Stimulated activated naive CD8-positive, alpha-beta T cell treated with anti-CD3 and anti-CD28 coated beads, Interleukin-15, Interleukin-2, amounts not matched to agents 100 ng/mL and 50 ng/mL, for 24 hours (primary cell): ENCODE measurements at regions not wholly inside any gene's neighbourhood (a gene's known extent, or its start where the extent isn't known, plus 50 kb on each side); places are given as distances from the start of the nearest gene placed in this dataset.

Source experiments
- H3K27ac Mint-ChIP-seq: one replicate; pipeline ENCODE4 v1.8.0; 2021; ENCODE audit warnings: mild to moderate bottlenecking, mixed read lengths
- H3K27me3 Mint-ChIP-seq: one replicate; pipeline ENCODE4 v1.8.0; 2021; ENCODE audit warnings: mixed read lengths
- H3K36me3 Mint-ChIP-seq: one replicate; pipeline ENCODE4 v1.8.0; 2021; ENCODE audit warnings: low read depth, mixed read lengths
- H3K4me1 Mint-ChIP-seq: one replicate; pipeline ENCODE4 v1.8.0; 2021; ENCODE audit warnings: low read depth, mixed read lengths
- H3K4me3 Mint-ChIP-seq: one replicate; pipeline ENCODE4 v1.8.0; 2021; ENCODE audit warnings: mild to moderate bottlenecking, mixed read lengths
- H3K9me3 Mint-ChIP-seq: one replicate; pipeline ENCODE4 v1.8.0; 2021; ENCODE audit warnings: mixed read lengths

DNA sequence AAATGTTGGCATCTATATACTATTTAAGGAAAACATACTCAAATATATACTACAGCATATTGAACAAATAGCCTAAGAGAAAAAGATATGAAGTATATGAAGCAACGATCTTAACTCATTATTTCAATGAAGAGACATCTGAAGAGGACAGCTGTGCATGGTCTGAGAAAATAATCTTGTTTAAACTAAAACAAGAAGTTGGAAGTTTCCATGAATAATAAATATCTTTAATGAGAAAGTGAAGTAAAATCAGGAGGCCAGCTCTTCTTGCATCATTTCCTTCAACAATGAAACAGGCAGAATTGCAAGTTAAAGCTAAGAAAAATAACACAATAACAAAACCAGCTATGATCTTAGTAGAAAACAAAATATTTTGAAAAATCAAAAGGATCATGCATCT lies 1265.4 kb upstream of the MAP3K7 start:
- H3K4me1 Mint-ChIP-seq = no peaks in the 10 kb centered on the region
- no peak overlapping the region for H3K27ac Mint-ChIP-seq
- no peaks in the 10 kb centered on the region for H3K27me3 Mint-ChIP-seq
- H3K4me3 Mint-ChIP-seq = no peak overlapping the region
- H3K36me3 Mint-ChIP-seq = no peaks in the 10 kb centered on the region
- peaks cover 16% of the 10 kb centered on the region for H3K9me3 Mint-ChIP-seq

- Mint-ChIP-seq H3K27me3 (no peaks in the 10 kb centered on the region), H3K27ac (no peak overlapping the region), H3K4me1 (no peaks in the 10 kb centered on the region), H3K9me3 (no peaks in the 10 kb centered on the region), H3K36me3 (no peaks in the 10 kb centered on the region), H3K4me3 (no peak overlapping the region)
Measured at GRCh38 chr6:91834813-91835212, 1247.9 kb upstream of the MAP3K7 start.

DNA sequence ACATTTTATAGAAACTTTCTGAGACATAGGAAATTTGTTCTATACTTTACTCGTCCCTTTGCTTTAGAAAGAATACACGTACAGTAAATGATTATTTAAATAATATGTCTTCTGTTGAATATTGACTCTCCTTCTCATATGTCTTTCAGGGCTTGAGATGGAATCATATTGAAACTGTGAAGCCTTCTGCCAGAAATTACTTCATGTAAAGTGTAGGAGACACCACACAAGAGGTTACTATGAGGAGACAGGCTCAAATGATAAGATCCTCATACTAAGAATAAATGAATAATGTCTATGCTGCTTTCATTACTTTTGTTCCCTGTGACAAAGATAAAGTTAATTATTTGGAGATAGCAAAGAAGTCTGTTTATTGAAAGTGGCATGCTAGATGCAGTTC lies 1240.3 kb upstream of the MAP3K7 start:
- H3K36me3 Mint-ChIP-seq = no peaks in the 10 kb centered on the region
- H3K9me3 Mint-ChIP-seq = no peaks in the 10 kb centered on the region
- H3K27ac Mint-ChIP-seq = no peak overlapping the region
- no peaks in the 10 kb centered on the region for H3K27me3 Mint-ChIP-seq
- H3K4me1 Mint-ChIP-seq = no peaks in the 10 kb centered on the region
- no peak overlapping the region for H3K4me3 Mint-ChIP-seq

DNA sequence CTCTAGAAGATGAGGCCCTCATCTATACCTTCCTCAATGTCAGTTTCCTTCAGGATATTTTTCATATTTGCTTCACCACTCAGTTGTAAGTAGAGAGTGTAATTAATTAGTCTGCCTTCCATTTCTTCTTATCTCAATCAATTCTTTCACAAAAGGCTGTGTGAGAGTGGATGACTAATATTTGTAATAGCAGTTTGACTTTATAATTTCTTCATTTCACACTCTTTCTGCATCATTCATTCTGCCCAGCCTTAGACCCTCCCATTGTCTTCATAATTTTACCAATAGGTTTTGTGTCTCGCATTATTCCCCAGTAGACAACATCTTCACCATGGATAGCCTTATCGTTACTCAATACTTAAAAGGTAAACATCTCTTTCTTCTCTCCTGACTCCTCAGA lies 1239.3 kb upstream of the MAP3K7 start:
- Mint-ChIP-seq H3K27ac (no peak overlapping the region), H3K4me1 (no peaks in the 10 kb centered on the region), H3K9me3 (no peaks in the 10 kb centered on the region), H3K27me3 (no peaks in the 10 kb centered on the region), H3K36me3 (no peaks in the 10 kb centered on the region), H3K4me3 (no peak overlapping the region)

DNA sequence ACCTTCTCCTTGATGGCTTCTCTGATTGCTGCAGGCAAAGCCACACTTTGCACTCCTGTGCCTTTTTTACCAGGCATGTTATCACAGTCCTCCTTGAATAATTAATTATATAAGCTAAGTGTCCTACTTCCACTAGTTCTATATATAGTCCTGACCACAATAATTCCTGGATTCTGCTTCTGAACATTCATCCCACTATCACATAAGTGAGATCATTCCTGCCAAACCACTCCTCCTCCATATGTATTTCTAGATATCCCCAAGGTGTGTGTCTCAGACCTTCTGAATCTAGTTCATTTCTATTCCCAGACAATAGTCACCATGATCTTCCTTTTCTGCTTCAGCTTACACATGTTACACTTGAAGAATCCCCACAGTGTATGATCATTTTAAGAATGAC lies 1237.5 kb upstream of the MAP3K7 start:
- Mint-ChIP-seq H3K27ac (no peak overlapping the region), H3K4me1 (no peaks in the 10 kb centered on the region), H3K4me3 (no peak overlapping the region), H3K36me3 (no peaks in the 10 kb centered on the region), H3K9me3 (no peaks in the 10 kb centered on the region), H3K27me3 (no peaks in the 10 kb centered on the region)

GRCh38 chr6:91822581-91822980 lies 1235.7 kb upstream of the MAP3K7 start:
- H3K36me3 Mint-ChIP-seq = no peaks in the 10 kb centered on the region
- no peaks in the 10 kb centered on the region for H3K4me1 Mint-ChIP-seq
- H3K4me3 Mint-ChIP-seq = no peak overlapping the region
- H3K9me3 Mint-ChIP-seq = no peaks in the 10 kb centered on the region
- no peak overlapping the region for H3K27ac Mint-ChIP-seq
- H3K27me3 Mint-ChIP-seq = no peaks in the 10 kb centered on the region

GRCh38 chr6:91816335-91816734 lies 1229.5 kb upstream of the MAP3K7 start:
- H3K27ac Mint-ChIP-seq = no peak overlapping the region
- peaks cover 5% of the 10 kb centered on the region for H3K9me3 Mint-ChIP-seq

DNA sequence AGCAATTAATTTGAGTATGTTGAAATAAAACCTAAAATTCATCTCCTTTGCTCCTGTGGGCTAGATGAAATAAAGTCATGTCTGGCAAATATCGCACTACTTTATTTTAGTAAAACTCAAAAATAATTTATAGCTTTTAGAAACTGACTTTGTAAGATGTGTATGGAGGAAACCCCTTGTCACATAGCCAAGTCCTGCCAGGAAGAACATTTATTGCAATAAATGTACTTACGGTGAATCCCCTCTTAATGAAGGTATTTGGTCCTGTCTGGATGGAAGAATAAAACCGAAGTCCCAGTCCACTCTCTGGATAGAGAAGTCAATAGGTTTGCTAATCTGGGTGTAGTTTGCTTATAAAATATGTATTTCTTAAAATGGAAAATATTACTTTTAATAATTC lies 1226.8 kb upstream of the MAP3K7 start:
- Mint-ChIP-seq H3K9me3 (peaks cover 5% of the 10 kb centered on the region), H3K4me1 (no peaks in the 10 kb centered on the region), H3K27ac (no peak overlapping the region), H3K4me3 (no peak overlapping the region), H3K36me3 (no peaks in the 10 kb centered on the region), H3K27me3 (no peaks in the 10 kb centered on the region)

More at GRCh38 chr6:91816335-91816734, 1229.5 kb upstream of the MAP3K7 start:
- H3K4me1 Mint-ChIP-seq = no peaks in the 10 kb centered on the region
- H3K4me3 Mint-ChIP-seq = no peak overlapping the region
- no peaks in the 10 kb centered on the region for H3K27me3 Mint-ChIP-seq
- H3K36me3 Mint-ChIP-seq = no peaks in the 10 kb centered on the region

DNA sequence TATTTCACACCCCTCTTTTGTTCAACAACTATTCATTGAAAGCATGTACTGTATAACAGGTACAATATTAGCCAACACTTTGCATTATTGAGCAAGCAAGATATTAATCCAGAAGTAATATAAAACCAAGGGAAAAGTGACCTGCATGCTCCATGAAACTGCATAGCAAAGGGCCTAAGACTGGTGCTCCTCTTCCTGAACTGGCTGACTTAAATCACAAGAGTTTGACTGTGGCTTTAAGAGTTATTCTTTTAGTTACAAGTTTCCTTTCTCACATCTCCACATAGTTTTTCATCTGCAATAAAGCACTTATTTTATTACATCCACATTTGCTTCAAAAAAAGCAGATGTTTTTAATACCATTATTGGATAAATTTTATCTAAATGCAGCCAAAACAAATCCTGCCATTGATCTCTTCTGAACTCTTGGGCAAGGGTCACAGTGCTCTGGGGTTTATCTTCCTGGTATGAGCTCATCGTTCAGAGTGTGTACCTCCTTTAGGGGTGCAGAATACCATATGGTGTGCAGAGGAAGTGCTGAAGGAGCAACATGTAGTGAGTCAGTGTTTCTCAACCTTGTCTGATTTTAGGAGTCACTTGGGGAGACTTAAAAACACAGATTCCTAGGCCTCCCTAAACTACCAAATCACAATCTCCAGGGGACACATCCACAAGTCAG lies 1225.9 kb upstream of the MAP3K7 start:
- Mint-ChIP-seq H3K4me3 (no peak overlapping the region), H3K36me3 (no peaks in the 10 kb centered on the region), H3K27me3 (no peaks in the 10 kb centered on the region), H3K27ac (no peak overlapping the region), H3K4me1 (no peaks in the 10 kb centered on the region), H3K9me3 (peaks cover 5% of the 10 kb centered on the region)

DNA sequence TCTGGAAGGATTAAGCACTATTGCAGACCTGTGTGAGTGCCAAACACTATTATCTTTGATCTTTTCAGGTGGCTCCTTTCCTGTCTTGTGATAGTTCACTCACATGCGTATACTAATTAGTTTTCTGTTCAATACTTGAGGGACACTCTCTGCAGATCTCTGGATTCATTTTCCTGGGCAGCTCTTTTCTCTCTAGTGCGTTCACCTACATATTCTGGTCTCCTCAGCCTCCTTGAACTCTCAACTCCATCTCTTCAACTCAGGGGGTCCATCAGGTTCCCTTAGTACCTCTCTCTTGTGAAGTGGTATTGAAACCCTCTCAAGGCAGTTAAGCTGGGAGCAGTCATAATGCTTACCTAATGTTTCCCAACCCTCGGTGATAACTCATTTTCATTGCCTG lies 1218.1 kb upstream of the MAP3K7 start:
- Mint-ChIP-seq H3K4me3 (no peak overlapping the region), H3K27ac (no peak overlapping the region), H3K4me1 (no peaks in the 10 kb centered on the region), H3K36me3 (no peaks in the 10 kb centered on the region), H3K9me3 (peaks cover 9% of the 10 kb centered on the region), H3K27me3 (no peaks in the 10 kb centered on the region)

GRCh38 chr6:91802431-91802830 lies 1215.6 kb upstream of the MAP3K7 start:
- H3K36me3 Mint-ChIP-seq = no peaks in the 10 kb centered on the region
- no peaks in the 10 kb centered on the region for H3K4me1 Mint-ChIP-seq
- H3K4me3 Mint-ChIP-seq = no peak overlapping the region
- no peak overlapping the region for H3K27ac Mint-ChIP-seq
- peaks cover 9% of the 10 kb centered on the region for H3K9me3 Mint-ChIP-seq
- H3K27me3 Mint-ChIP-seq = no peaks in the 10 kb centered on the region

DNA sequence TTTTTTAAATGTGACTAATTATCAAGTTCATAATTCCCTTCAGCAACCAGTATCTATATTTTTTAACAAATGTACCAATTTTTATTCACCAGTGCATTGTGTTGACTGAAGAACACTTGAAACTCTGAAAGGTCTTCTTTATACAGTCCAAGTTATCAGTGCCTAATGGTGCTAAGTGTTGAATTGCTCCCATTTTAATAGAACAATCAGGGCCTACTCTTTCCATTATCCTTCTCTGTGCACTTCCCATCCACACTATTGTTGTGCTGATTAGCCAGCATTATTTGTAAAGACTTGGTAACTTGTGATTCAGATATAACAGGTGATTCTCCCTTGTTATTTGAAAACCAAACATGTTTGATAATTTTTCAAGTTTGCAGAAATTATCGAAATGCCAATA lies 1209.7 kb upstream of the MAP3K7 start:
- Mint-ChIP-seq H3K9me3 (no peaks in the 10 kb centered on the region), H3K4me1 (no peaks in the 10 kb centered on the region), H3K27me3 (no peaks in the 10 kb centered on the region), H3K36me3 (no peaks in the 10 kb centered on the region), H3K27ac (no peak overlapping the region), H3K4me3 (no peak overlapping the region)

DNA sequence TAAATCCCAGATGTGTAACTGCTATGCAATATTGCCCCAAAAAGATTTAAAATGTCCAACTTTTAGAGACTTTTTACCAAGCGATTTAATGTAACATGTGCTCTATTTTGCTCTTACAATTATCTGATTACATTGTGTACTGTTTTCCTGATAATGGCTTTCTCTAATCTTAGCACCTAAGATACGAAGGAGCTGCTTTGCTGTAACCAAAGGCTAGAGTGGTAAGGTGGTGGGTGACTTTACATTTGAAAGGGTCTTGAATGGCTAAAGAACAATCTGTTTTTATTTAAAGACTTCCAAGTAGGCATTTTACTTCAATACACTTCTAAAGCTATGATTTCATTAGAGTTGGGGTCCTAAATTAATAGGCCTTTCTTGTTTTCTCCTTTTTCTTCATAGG lies 1201.6 kb upstream of the MAP3K7 start:
- Mint-ChIP-seq H3K4me1 (no peaks in the 10 kb centered on the region), H3K36me3 (no peaks in the 10 kb centered on the region), H3K4me3 (no peak overlapping the region), H3K27me3 (no peaks in the 10 kb centered on the region), H3K9me3 (peaks cover 15% of the 10 kb centered on the region), H3K27ac (no peak overlapping the region)

DNA sequence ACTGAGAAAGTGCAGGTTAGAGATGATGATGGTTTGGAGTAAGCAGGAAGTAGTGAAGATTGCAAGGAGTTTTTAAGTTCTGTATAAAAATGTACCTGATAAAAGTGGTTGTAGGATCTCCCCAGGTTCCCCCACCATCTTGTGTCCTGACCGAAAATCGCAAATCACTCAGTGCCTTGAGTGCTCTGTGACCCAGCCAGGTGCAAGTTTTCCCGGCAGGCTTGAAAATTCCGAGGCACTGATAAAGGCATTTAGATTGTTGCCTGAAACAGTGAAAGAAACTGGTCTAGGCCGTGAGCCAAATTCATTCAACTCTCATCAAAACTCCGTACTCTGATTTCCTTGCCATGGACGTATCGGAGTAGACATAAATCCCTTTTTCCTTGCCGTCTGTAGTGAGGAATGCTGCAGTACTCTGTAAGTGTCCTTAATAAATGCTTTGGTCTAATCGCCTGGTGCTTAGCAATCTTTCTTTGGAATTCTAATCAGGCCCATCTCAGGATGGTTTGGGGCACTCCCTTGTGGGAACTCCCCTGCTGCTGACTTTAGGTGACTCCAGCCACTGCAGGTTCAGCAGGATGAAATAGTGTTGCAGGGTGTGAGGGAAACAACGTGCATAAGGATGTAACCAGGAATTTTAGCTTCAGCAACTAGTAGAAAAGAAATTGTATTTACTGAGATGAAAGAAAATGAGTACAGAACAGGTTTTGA lies 1199.8 kb upstream of the MAP3K7 start:
- Mint-ChIP-seq H3K27ac (no peak overlapping the region), H3K36me3 (no peaks in the 10 kb centered on the region), H3K4me1 (no peaks in the 10 kb centered on the region), H3K27me3 (no peaks in the 10 kb centered on the region), H3K9me3 (peaks cover 15% of the 10 kb centered on the region), H3K4me3 (no peak overlapping the region)

- H3K27ac Mint-ChIP-seq = no peak overlapping the region
- H3K9me3 Mint-ChIP-seq = peaks cover 24% of the 10 kb centered on the region
- H3K36me3 Mint-ChIP-seq = no peaks in the 10 kb centered on the region
- no peak overlapping the region for H3K4me3 Mint-ChIP-seq
- no peaks in the 10 kb centered on the region for H3K4me1 Mint-ChIP-seq
- H3K27me3 Mint-ChIP-seq = no peaks in the 10 kb centered on the region
Measured at GRCh38 chr6:91782802-91783201, 1195.9 kb upstream of the MAP3K7 start.

- H3K27ac Mint-ChIP-seq = no peak overlapping the region
- H3K36me3 Mint-ChIP-seq = no peaks in the 10 kb centered on the region
- no peak overlapping the region for H3K4me3 Mint-ChIP-seq
- H3K27me3 Mint-ChIP-seq = no peaks in the 10 kb centered on the region
- H3K9me3 Mint-ChIP-seq = peaks cover 28% of the 10 kb centered on the region
- H3K4me1 Mint-ChIP-seq = no peaks in the 10 kb centered on the region
Measured at GRCh38 chr6:91781946-91782345, 1195.1 kb upstream of the MAP3K7 start.
